Smooth muscle cell (in vitro differentiated cells): ENCODE measurements at regions not wholly inside any gene's neighbourhood (a gene's known extent, or its start where the extent isn't known, plus 50 kb on each side); places are given as distances from the start of the nearest gene placed in this dataset.

Source experiments
- DNase-seq: peaks from one replicate; lab custom pipeline; 2025; ENCODE audit not compliant: unreplicated experiment; lab: John Stamatoyannopoulos, UW
- H2AFZ ChIP-seq: fragments of 200-600 bp; sonication (generic); 2 replicates; pipeline ENCODE4 v1.6.0; 2016; ENCODE audit warnings: antibody characterized with exemption, low read depth, mild to moderate bottlenecking
- H3F3A ChIP-seq: fragments of 200-600 bp; sonication (generic); 2 replicates; pipeline ENCODE4 v1.6.0; 2017; ENCODE audit warnings: antibody characterized with exemption, low read depth
- H3K27ac ChIP-seq: fragments of 200-600 bp; sonication (generic); 2 replicates; pipeline ENCODE4 v1.5.1; 2016; ENCODE audit warnings: low read depth, mild to moderate bottlenecking
- H3K27me3 ChIP-seq: fragments of 200-600 bp; sonication (generic); 2 replicates; pipeline ENCODE4 v1.6.1; 2016; ENCODE audit warnings: low read depth, mild to moderate bottlenecking
- H3K36me3 ChIP-seq: fragments of 200-600 bp; sonication (generic); 2 replicates; pipeline ENCODE4 v1.5.1; 2016; ENCODE audit warnings: low read depth
- H3K4me1 ChIP-seq: fragments of 200-600 bp; sonication (generic); 2 replicates; pipeline ENCODE4 v1.5.1; 2016; ENCODE audit warnings: low read depth
- H3K4me2 ChIP-seq: fragments of 200-600 bp; sonication (generic); 2 replicates; pipeline ENCODE4 v1.6.0; 2016; ENCODE audit warnings: mild to moderate bottlenecking
- H3K4me3 ChIP-seq: fragments of 200-600 bp; sonication (generic); 2 replicates; pipeline ENCODE4 v1.5.1; 2016; ENCODE audit warnings: mild to moderate bottlenecking
- H3K79me2 ChIP-seq: fragments of 200-600 bp; sonication (generic); 2 replicates; pipeline ENCODE4 v1.6.0; 2016; ENCODE audit warnings: low read depth, mild to moderate bottlenecking
- H3K9ac ChIP-seq: fragments of 200-600 bp; sonication (generic); 2 replicates; pipeline ENCODE4 v1.6.0; 2016; ENCODE audit warnings: low read depth
- H3K9me3 ChIP-seq: fragments of 200-600 bp; sonication (generic); replicated peaks from 2 replicates; pipeline ENCODE4 v1.5.1; 2016; ENCODE audit warnings: low read depth
- H4K20me1 ChIP-seq: fragments of 200-600 bp; sonication (generic); 2 replicates; pipeline ENCODE4 v1.6.0; 2016; ENCODE audit warnings: low read depth
- CTCF ChIP-seq: fragments of 200-600 bp; sonication (generic); IDR thresholded peaks from 2 replicates; pipeline ENCODE4 v1.5.1; 2017; ENCODE audit warnings: borderline replicate concordance, mild to moderate bottlenecking, antibody characterized with exemption; ENCODE audit not compliant: insufficient read depth, poor library complexity, severe bottlenecking
- WGBS: methylation state at CpG from one replicate; pipeline ENCODE4 v1.1.7; 2016; ENCODE audit warnings: low lambda C conversion rate; 5-methylcytosine and 5-hydroxymethylcytosine counted together

- Histone ChIP-seq H3K4me2 (no peak overlapping the region), H3F3A (no peaks in the 10 kb centered on the region), H3K4me3 (no peak overlapping the region), H3K36me3 (no peaks in the 10 kb centered on the region), H2AFZ (no peak overlapping the region), H3K4me1 (peaks cover 10% of the 10 kb centered on the region), H3K27me3 (no peaks in the 10 kb centered on the region), H3K79me2 (no peaks in the 10 kb centered on the region), H4K20me1 (no peaks in the 10 kb centered on the region), H3K27ac (no peak overlapping the region), H3K9me3 (no peaks in the 10 kb centered on the region), H3K9ac (no peak overlapping the region)
- 69% methylated on average over 4 of the region's 4 CpGs for WGBS
- no peak for TF ChIP-seq CTCF
- DNase-seq: no peak
Measured at GRCh38 chr3:34780973-34781372, 858.4 kb upstream of the ARPP21 start.

- no peaks in the 10 kb centered on the region for H3K79me2 ChIP-seq
- peak overlapping the region; percentile 78 for H3K4me2 ChIP-seq
- H2AFZ ChIP-seq: no peak overlapping the region
- peak overlapping the region; percentile 75 for H3K27ac ChIP-seq
- H3F3A ChIP-seq: no peaks in the 10 kb centered on the region
- TF ChIP-seq CTCF: no peak
- H4K20me1 ChIP-seq: no peaks in the 10 kb centered on the region
- no peaks in the 10 kb centered on the region for H3K27me3 ChIP-seq
- H3K9ac ChIP-seq: no peak overlapping the region
- no peak for DNase-seq
- no peaks in the 10 kb centered on the region for H3K9me3 ChIP-seq
- peaks cover 10% of the 10 kb centered on the region for H3K4me1 ChIP-seq
- 33% methylated on average over 2 of the region's 2 CpGs for WGBS
- H3K36me3 ChIP-seq: no peaks in the 10 kb centered on the region
- no peak overlapping the region for H3K4me3 ChIP-seq
Measured at GRCh38 chr3:34782871-34783270, 856.5 kb upstream of the ARPP21 start.

DNA sequence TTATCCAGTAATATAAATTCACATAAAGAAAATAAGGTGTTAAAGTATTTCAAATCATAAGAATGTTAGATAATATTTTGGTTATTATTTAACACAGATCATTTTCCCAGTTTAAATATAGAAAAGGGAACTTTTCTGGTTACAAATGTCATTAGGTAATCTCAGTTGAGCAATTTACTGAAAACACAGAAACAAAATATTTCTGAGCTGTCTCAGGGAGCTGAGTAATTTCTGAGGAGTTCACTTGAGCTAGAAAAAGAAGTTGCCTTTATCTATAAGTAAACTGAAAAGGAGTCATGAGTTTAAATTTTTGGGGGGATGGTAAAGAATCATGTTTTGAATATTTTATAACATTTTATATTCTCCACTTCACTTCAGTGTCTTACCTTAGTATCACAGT is 855.4 kb upstream of the ARPP21 start:
- no peak overlapping the region for H3K9ac ChIP-seq
- no peaks in the 10 kb centered on the region for H3K79me2 ChIP-seq
- H3K27ac ChIP-seq: peak overlapping the region; percentile 75
- no peaks in the 10 kb centered on the region for H3K27me3 ChIP-seq
- H4K20me1 ChIP-seq: no peaks in the 10 kb centered on the region
- DNase-seq: no peak
- H3K4me3 ChIP-seq: no peak overlapping the region
- H3K4me1 ChIP-seq: peaks cover 10% of the 10 kb centered on the region
- H2AFZ ChIP-seq: no peak overlapping the region
- H3K4me2 ChIP-seq: peak overlapping the region; percentile 78
- no peaks in the 10 kb centered on the region for H3K36me3 ChIP-seq
- H3F3A ChIP-seq: no peaks in the 10 kb centered on the region
- H3K9me3 ChIP-seq: no peaks in the 10 kb centered on the region
- no peak for TF ChIP-seq CTCF

DNA sequence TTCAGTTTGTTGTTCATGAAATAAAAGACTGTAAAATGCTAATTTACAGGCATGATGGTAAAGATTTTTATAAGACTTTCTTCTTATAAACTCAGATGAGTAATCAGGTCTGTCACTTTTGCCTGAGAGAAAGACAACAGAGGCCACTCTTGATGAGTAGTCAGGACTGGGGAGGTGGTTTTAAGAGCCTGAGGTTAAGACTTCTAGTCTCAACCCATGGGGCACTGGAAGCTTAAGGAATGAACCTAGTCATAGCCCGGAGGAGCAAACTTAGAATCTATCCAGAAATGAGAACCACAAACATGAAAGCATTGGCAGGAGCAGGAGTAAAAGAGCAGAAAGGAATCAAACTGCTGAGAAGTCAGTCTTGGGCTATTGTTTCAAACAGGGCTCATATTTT is 846.3 kb upstream of the ARPP21 start:
- H3K9me3 ChIP-seq: no peaks in the 10 kb centered on the region
- TF ChIP-seq CTCF: no peak
- H3K79me2 ChIP-seq: no peaks in the 10 kb centered on the region
- H3K27me3 ChIP-seq: no peaks in the 10 kb centered on the region
- H3K9ac ChIP-seq: peak overlapping the region; percentile 1
- H3K27ac ChIP-seq: peak overlapping the region; percentile 45
- no peak overlapping the region for H2AFZ ChIP-seq
- no peaks in the 10 kb centered on the region for H3K36me3 ChIP-seq
- no peaks in the 10 kb centered on the region for H3F3A ChIP-seq
- H3K4me1 ChIP-seq: no peaks in the 10 kb centered on the region
- no peaks in the 10 kb centered on the region for H4K20me1 ChIP-seq
- no peak for DNase-seq
- peak overlapping the region; percentile 45 for H3K4me2 ChIP-seq
- H3K4me3 ChIP-seq: no peak overlapping the region
- 14% methylated on average over 1 of the region's 1 CpG for WGBS
